ENCODE measurements at regions not wholly inside any gene's neighbourhood (a gene's known extent, or its start where the extent isn't known, plus 50 kb on each side); places are given as distances from the start of the nearest gene placed in this dataset.

- no peak overlapping the region for H3K9ac ChIP-seq (ENCODE audit: low read depth in 2 of 2, low read length in 2 of 2)
- H3K9me3 ChIP-seq = no peaks in the 10 kb centered on the region
- no peaks in the 10 kb centered on the region for H3K4me1 ChIP-seq
- no peaks in the 10 kb centered on the region for H3K36me3 ChIP-seq
- no peaks in the 10 kb centered on the region for H3K27me3 ChIP-seq
- no peak for DNase-seq
- intact Hi-C loops (cut with DNase I) = no loop called here
- TF ChIP-seq, protein P1, sequence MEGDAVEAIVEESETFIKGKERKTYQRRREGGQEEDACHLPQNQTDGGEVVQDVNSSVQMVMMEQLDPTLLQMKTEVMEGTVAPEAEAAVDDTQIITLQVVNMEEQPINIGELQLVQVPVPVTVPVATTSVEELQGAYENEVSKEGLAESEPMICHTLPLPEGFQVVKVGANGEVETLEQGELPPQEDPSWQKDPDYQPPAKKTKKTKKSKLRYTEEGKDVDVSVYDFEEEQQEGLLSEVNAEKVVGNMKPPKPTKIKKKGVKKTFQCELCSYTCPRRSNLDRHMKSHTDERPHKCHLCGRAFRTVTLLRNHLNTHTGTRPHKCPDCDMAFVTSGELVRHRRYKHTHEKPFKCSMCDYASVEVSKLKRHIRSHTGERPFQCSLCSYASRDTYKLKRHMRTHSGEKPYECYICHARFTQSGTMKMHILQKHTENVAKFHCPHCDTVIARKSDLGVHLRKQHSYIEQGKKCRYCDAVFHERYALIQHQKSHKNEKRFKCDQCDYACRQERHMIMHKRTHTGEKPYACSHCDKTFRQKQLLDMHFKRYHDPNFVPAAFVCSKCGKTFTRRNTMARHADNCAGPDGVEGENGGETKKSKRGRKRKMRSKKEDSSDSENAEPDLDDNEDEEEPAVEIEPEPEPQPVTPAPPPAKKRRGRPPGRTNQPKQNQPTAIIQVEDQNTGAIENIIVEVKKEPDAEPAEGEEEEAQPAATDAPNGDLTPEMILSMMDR (IDR thresholded peaks at IDR 0.05) = no peak
- H3K4me3 ChIP-seq = no peak overlapping the region
- H3K27ac ChIP-seq = no peak overlapping the region
These were observed 1214.0 kb downstream of the ROBO2 start for GRCh38 chr3:78253860-78254259.

DNA sequence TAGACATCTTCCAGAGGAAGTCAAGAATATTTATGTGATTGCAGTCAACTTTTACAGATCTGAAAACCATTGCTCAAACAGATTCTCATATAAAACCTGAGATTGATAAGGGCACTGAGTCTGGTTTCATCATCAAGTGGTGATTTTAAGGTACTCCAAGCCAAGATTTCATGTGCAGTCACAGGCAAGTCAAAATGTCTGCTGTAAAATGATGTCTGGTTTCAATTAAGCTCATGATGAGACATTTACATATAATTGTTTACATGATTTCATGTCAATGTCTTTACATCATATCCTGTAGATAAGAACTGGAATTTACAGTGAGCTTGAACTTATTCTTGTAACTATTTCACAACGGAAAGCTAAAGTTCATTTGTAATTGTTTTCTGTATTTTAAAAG, 1215.5 kb downstream of the ROBO2 start:
- no peaks in the 10 kb centered on the region for H3K9me3 ChIP-seq
- DNase-seq = no peak
- no peaks in the 10 kb centered on the region for H3K27me3 ChIP-seq
- intact Hi-C loops (cut with DNase I) = no loop called here
- no peaks in the 10 kb centered on the region for H3K36me3 ChIP-seq
- H3K27ac ChIP-seq = no peak overlapping the region
- TF ChIP-seq, protein P1 (IDR thresholded peaks at IDR 0.05) = no peak
- no peak overlapping the region for H3K9ac ChIP-seq (ENCODE audit: low read depth in 2 of 2, low read length in 2 of 2)
- H3K4me1 ChIP-seq = no peaks in the 10 kb centered on the region
- H3K4me3 ChIP-seq = no peak overlapping the region

- H3K36me3 ChIP-seq = no peaks in the 10 kb centered on the region
- no peak for DNase-seq
- intact Hi-C loops (cut with DNase I) = no loop called here
- H3K9ac ChIP-seq (ENCODE audit: low read depth in 2 of 2, low read length in 2 of 2) = no peak overlapping the region
- no peaks in the 10 kb centered on the region for H3K4me1 ChIP-seq
- no peak overlapping the region for H3K4me3 ChIP-seq
- no peak overlapping the region for H3K27ac ChIP-seq
- H3K9me3 ChIP-seq = no peaks in the 10 kb centered on the region
- TF ChIP-seq, protein P1 (IDR thresholded peaks at IDR 0.05) = no peak
- H3K27me3 ChIP-seq = no peaks in the 10 kb centered on the region
These were observed 1216.2 kb downstream of the ROBO2 start for GRCh38 chr3:78256123-78256522.

DNA sequence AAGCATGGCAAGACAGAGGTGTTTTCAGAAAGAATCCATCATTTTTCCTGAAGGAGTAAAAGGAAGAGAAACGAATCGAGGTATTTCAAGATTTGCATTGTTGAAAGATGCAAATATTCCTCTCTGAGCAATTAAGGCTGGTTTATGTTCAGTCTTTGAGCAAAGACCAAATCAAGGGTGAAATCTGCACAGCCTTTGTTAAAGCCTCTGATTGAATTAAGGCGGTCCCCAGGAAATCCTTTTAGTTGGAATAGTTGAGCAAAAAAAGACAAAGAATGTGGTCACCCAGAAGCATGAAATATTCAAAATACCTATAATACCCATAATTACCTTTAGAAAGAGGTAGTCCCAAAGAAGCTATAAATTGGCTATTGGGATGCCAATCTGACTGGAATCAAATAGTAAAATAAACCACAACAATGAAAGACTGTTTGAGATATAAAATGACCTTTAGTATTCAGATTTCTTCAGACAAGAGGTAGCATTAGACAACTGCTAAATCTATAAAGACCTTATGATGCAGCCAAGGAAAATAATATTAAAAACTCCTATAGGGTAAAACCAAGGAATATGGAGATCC, 1218.1 kb downstream of the ROBO2 start:
- Histone ChIP-seq H3K9ac (ENCODE audit: low read depth in 2 of 2, low read length in 2 of 2) (no peak overlapping the region), H3K36me3 (no peaks in the 10 kb centered on the region), H3K9me3 (no peaks in the 10 kb centered on the region), H3K27ac (no peak overlapping the region), H3K27me3 (no peaks in the 10 kb centered on the region), H3K4me3 (no peak overlapping the region), H3K4me1 (no peaks in the 10 kb centered on the region)
- TF ChIP-seq, protein P1 (IDR thresholded peaks at IDR 0.05) = no peak
- intact Hi-C loops (cut with DNase I) = no loop called here
- no peak for DNase-seq

DNA sequence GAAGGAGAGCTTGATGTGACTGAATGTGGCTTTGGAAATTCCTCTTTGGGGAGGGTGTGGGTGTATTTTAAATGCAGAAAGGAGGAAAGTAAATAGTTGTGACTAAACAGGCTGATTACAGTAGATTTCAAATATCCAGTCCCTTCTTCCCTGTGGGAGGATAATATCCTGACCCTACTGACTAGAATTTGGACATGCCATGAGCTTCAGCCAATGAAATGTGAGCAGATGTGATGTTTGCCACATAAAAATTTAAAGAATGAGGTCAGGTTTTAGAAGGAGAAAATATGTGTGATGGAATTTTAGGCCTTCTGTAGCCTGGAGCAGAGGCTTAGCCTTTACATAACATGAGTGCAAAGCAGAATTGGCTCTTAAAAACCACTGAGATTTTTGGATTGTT, 1218.9 kb downstream of the ROBO2 start:
- intact Hi-C loops (cut with DNase I) = no loop called here
- H3K4me1 ChIP-seq = no peaks in the 10 kb centered on the region
- H3K9ac ChIP-seq (ENCODE audit: low read depth in 2 of 2, low read length in 2 of 2) = no peak overlapping the region
- H3K9me3 ChIP-seq = no peaks in the 10 kb centered on the region
- H3K27ac ChIP-seq = no peak overlapping the region
- no peaks in the 10 kb centered on the region for H3K36me3 ChIP-seq
- no peaks in the 10 kb centered on the region for H3K27me3 ChIP-seq
- no peak for DNase-seq
- no peak overlapping the region for H3K4me3 ChIP-seq
- TF ChIP-seq, protein P1 (IDR thresholded peaks at IDR 0.05) = no peak

Data from colonic mucosa (tissue), 4 donors.